HEK293 (cell line): ENCODE measurements at regions not wholly inside any gene's neighbourhood (a gene's known extent, or its start where the extent isn't known, plus 50 kb on each side); places are given as distances from the start of the nearest gene placed in this dataset.

ENCODE experiments used
- CTCF ChIA-PET: fragments of 350-600 bp; formaldehyde crosslinking; extraction: SDS; loops from one replicate; lab custom pipeline; 2021; ENCODE audit warnings: antibody characterized with exemption; lab: Yijun Ruan, JAX
- POLR2A ChIA-PET: fragments of 300-600 bp; formaldehyde crosslinking; extraction: SDS; loops from one replicate; lab custom pipeline; 2020; ENCODE audit warnings: antibody characterized with exemption, inconsistent platforms; lab: Yijun Ruan, JAX
- H3K27ac ChIP-seq: fragments of 200-500 bp; sonication (Bioruptor generic); 2 replicates; pipeline ENCODE4 v1.5.1; 2014; ENCODE audit warnings: low read depth, low read length, control low read depth, inconsistent platforms; ENCODE audit errors: extremely low read depth
- H3K36me3 ChIP-seq, 2 experiments: fragments of 200-500 bp in 1 of 2; sonication (Bioruptor generic) in 1 of 2; 1 replicate in 1 of 2; 2 replicates in 1 of 2; pipeline ENCODE4 v1.5.1; 2014 to 2017; ENCODE audit warnings: inconsistent platforms in 2 of 2, low read length in 2 of 2; ENCODE audit not compliant: control insufficient read depth in 2 of 2, insufficient read depth in 1 of 2
- H3K4me1 ChIP-seq: fragments of 200-500 bp; sonication (Bioruptor generic); 2 replicates; pipeline ENCODE4 v1.5.1; 2014; ENCODE audit warnings: mild to moderate bottlenecking, low read length, inconsistent platforms; ENCODE audit not compliant: control insufficient read depth, insufficient read depth
- H3K4me3 ChIP-seq: 2 replicates; pipeline ENCODE4 v1.5.1; 2011; ENCODE audit warnings: low read depth, mild to moderate bottlenecking, control low read depth, low read length, moderate library complexity
- H3K9me3 ChIP-seq: fragments of 200-500 bp; sonication (Bioruptor generic); 2 replicates; pipeline ENCODE4 v1.5.1; 2014; ENCODE audit warnings: low read depth, low read length, inconsistent platforms; ENCODE audit not compliant: control insufficient read depth, insufficient read depth
- HOXA7 ChIP-seq: sonication (generic); formaldehyde crosslinking; IDR thresholded peaks from 2 replicates; pipeline ENCODE4 v1.8.1; 2022; ENCODE audit warnings: missing genetic modification reagents, borderline replicate concordance
- INSM2 ChIP-seq: fragments of 450-650 bp; formaldehyde crosslinking; IDR thresholded peaks from 2 replicates; pipeline ENCODE4 v1.5.1; 2016; ENCODE audit warnings: missing biosample characterization, missing genetic modification characterization
- MYNN ChIP-seq: fragments of 450-650 bp; formaldehyde crosslinking; IDR thresholded peaks from 2 replicates; pipeline ENCODE4 v1.5.1; 2016; ENCODE audit warnings: missing biosample characterization, missing genetic modification characterization, borderline replicate concordance
- PRDM2 ChIP-seq: fragments of 450-650 bp; formaldehyde crosslinking; IDR thresholded peaks from 2 replicates; pipeline ENCODE4 v1.5.1; 2016; ENCODE audit warnings: missing biosample characterization, missing genetic modification characterization, borderline replicate concordance
- SETDB1 ChIP-seq: IDR thresholded peaks from one replicate; pipeline ENCODE4 v1.6.1; 2017; ENCODE audit warnings: mild to moderate bottlenecking, low read length, moderate library complexity, mixed read lengths; ENCODE audit not compliant: insufficient read length
- WT1 ChIP-seq: fragments of 450-650 bp; formaldehyde crosslinking; IDR thresholded peaks from 2 replicates; pipeline ENCODE4 v1.5.1; 2016; ENCODE audit warnings: missing biosample characterization, missing genetic modification characterization
- ZBTB7A ChIP-seq: fragments of 450-650 bp; formaldehyde crosslinking; IDR thresholded peaks from 2 replicates; pipeline ENCODE4 v1.5.1; 2016; ENCODE audit warnings: low read depth, missing biosample characterization, missing genetic modification characterization
- ZNF157 ChIP-seq: fragments of 450-650 bp; formaldehyde crosslinking; IDR thresholded peaks from 2 replicates; pipeline ENCODE4 v1.5.1; 2016; ENCODE audit warnings: missing biosample characterization, missing genetic modification characterization
- ZNF18 ChIP-seq: fragments of 450-650 bp; formaldehyde crosslinking; IDR thresholded peaks from 2 replicates; pipeline ENCODE4 v1.5.1; 2016; ENCODE audit warnings: missing biosample characterization, missing genetic modification characterization
- ZNF211 ChIP-seq: fragments of 450-650 bp; formaldehyde crosslinking; IDR thresholded peaks from 2 replicates; pipeline ENCODE4 v1.5.1; 2016; ENCODE audit warnings: low read depth, missing biosample characterization, missing genetic modification characterization
- ZNF221 ChIP-seq: fragments of 450-650 bp; formaldehyde crosslinking; IDR thresholded peaks from 2 replicates; pipeline ENCODE4 v1.5.1; 2017; ENCODE audit warnings: missing biosample characterization, missing genetic modification characterization, borderline replicate concordance
- ZNF223 ChIP-seq: fragments of 450-650 bp; formaldehyde crosslinking; IDR thresholded peaks from 2 replicates; pipeline ENCODE4 v1.5.1; 2016; ENCODE audit warnings: missing biosample characterization, missing genetic modification characterization
- ZNF23 ChIP-seq: fragments of 450-650 bp; formaldehyde crosslinking; IDR thresholded peaks from 2 replicates; pipeline ENCODE4 v1.5.1; 2016; ENCODE audit warnings: missing biosample characterization, missing genetic modification characterization, borderline replicate concordance
- ZNF311 ChIP-seq: fragments of 450-650 bp; formaldehyde crosslinking; IDR thresholded peaks from 2 replicates; pipeline ENCODE4 v1.5.1; 2017; ENCODE audit warnings: missing biosample characterization, missing genetic modification characterization, borderline replicate concordance
- ZNF341 ChIP-seq: fragments of 450-650 bp; formaldehyde crosslinking; IDR thresholded peaks from 2 replicates; pipeline ENCODE4; 2016; ENCODE audit warnings: low read depth, missing biosample characterization, missing genetic modification characterization
- ZNF658 ChIP-seq: fragments of 450-650 bp; formaldehyde crosslinking; IDR thresholded peaks from 2 replicates; pipeline ENCODE4; 2016; ENCODE audit warnings: missing biosample characterization, missing genetic modification characterization
- ZNF747 ChIP-seq: fragments of 450-650 bp; formaldehyde crosslinking; IDR thresholded peaks from 2 replicates; pipeline ENCODE4 v1.5.1; 2016; ENCODE audit warnings: missing biosample characterization, missing genetic modification characterization
- ZNF837 ChIP-seq: fragments of 450-650 bp; formaldehyde crosslinking; IDR thresholded peaks from 2 replicates; pipeline ENCODE4 v1.5.1; 2016; ENCODE audit warnings: missing biosample characterization, missing genetic modification characterization

- H3K27ac ChIP-seq: no peak overlapping the region
- no peaks in the 10 kb centered on the region for H3K4me1 ChIP-seq
- POLR2A ChIA-PET: no interaction called here
- TF ChIP-seq ZBTB7A (tag by site-specific recombination) (no peak), ZNF23 (tag by site-specific recombination) (no peak), ZNF157 (no peak), ZNF211 (tag by site-specific recombination) (no peak)
- TF ChIP-seq, all 188 proteins: peak for 0
- no peak overlapping the region for H3K4me3 ChIP-seq
- H3K36me3 ChIP-seq: no peaks in the 10 kb centered on the region
- CTCF ChIA-PET: interaction anchor here (0.6 kb wide), 1 partner anchor 10 kb away, joined by 4 read pairs; no protein-coding TSS in a partner anchor
- no peaks in the 10 kb centered on the region for H3K9me3 ChIP-seq
Measured at GRCh38 chr11:123291201-123291869, 96.3 kb upstream of the CLMP start.

GRCh38 chr11:123286761-123287160, 91.7 kb upstream of the CLMP start:
- no peaks in the 10 kb centered on the region for H3K36me3 ChIP-seq
- no peaks in the 10 kb centered on the region for H3K9me3 ChIP-seq
- POLR2A ChIA-PET: no interaction called here
- CTCF ChIA-PET: interaction anchor here (0.6 to 1.8 kb wide), 2 partner anchors 17 to 303 kb away, joined by 3 to 4 read pairs; no protein-coding TSS in a partner anchor
- no peak for TF ChIP-seq ZNF658 (tag by site-specific recombination)
- TF ChIP-seq ZNF311: no peak
- TF ChIP-seq ZNF18 (tag by site-specific recombination): no peak
- no peak for TF ChIP-seq ZNF341 (tag by site-specific recombination)
- TF ChIP-seq ZNF837: no peak
- no peak for TF ChIP-seq MYNN
- TF ChIP-seq ZNF221 (tag by site-specific recombination): no peak
- no peak for TF ChIP-seq SETDB1
- no peak for TF ChIP-seq ZNF223
- no peak for TF ChIP-seq HOXA7
- no peak for TF ChIP-seq ZNF747 (tag by site-specific recombination)
- TF ChIP-seq WT1 (tag by site-specific recombination): no peak
- no peak for TF ChIP-seq INSM2 (tag by site-specific recombination)
- TF ChIP-seq PRDM2 (tag by site-specific recombination): no peak
- H3K4me3 ChIP-seq: no peak overlapping the region
- no peak overlapping the region for H3K27ac ChIP-seq
- H3K4me1 ChIP-seq: no peaks in the 10 kb centered on the region
